B cell (primary cell): ENCODE measurements at regions not wholly inside any gene's neighbourhood (a gene's known extent, or its start where the extent isn't known, plus 50 kb on each side); places are given as distances from the start of the nearest gene placed in this dataset.
"Not testable (repeated sequence)": the region's sequence is repeated elsewhere in the genome, so short reads cannot be mapped to it uniquely, and the experiment has no call there.

ENCODE experiments used
- CTCF ChIP-seq: fragments of 200-600 bp; IDR thresholded peaks from one replicate; pipeline ENCODE4 v1.8.0; 2022; ENCODE audit warnings: antibody characterized with exemption, mild to moderate bottlenecking
- EZH2 ChIP-seq: IDR thresholded peaks from 2 replicates; pipeline ENCODE4 v1.6.1; 2012; ENCODE audit warnings: borderline replicate concordance, low read depth, mild to moderate bottlenecking, moderate library complexity, low read length; ENCODE audit not compliant: insufficient read depth, poor library complexity, severe bottlenecking

- not testable (repeated sequence) for TF ChIP-seq CTCF, EZH2
Observed at GRCh38 chr10:43992816-43993215, 344.1 kb upstream of the ZNF32 start.
